GM18505 (cell line): ENCODE measurements at regions not wholly inside any gene's neighbourhood (a gene's known extent, or its start where the extent isn't known, plus 50 kb on each side); places are given as distances from the start of the nearest gene placed in this dataset.
"Not testable (repeated sequence)": the region's sequence is repeated elsewhere in the genome, so short reads cannot be mapped to it uniquely, and the experiment has no call there.

Experiments
- ATAC-seq: cut with Tn5 transposase; IDR thresholded peaks from one replicate; pipeline ENCODE4 v1.9.1; 2021; ENCODE audit not compliant: unreplicated experiment
- POLR2A ChIP-seq: IDR thresholded peaks from 4 replicates; pipeline ENCODE4 v1.6.1; 2011; ENCODE audit warnings: borderline replicate concordance; ENCODE audit not compliant: insufficient read depth, insufficient read length; ENCODE audit errors: extremely low read depth

DNA sequence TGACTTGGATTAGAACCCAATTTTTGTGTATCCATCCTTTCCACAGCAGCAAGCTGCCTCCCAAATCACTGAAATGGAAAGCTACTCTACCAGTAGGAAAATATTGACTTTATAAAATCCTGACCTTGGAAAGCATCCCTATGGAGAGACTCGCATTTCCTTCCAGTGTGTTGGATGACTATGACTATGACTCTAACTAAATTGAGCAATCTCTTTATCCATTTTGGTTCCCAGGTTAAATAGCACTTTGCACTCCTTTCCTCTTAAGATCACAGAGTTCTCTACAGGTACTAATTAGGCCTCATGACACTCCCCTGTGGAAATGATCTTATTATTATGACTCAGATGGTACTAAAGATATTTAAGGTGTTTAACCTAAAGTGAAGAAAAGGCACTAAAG, 431.8 kb downstream of the PPARGC1A start:
- no peak for ATAC-seq
- TF ChIP-seq POLR2A, result no peak

DNA sequence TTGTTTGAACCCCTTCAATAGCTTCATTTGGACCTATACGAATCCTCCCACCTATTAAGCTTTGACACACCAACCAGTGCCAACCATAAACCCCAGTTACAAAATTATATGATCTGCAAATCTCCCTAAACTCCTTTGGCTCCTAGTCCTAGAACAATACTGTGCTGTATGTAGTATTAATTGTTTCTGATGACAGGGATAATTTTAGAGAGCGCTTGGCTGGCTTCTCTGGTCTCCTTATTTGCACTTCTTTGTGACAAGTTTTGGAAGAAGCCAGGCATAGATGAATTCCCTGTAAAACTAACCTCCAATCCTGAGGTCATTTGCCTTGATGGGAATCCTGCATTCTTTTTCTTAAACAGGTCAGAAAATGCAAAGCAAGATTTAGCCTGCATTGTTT, 433.0 kb downstream of the PPARGC1A start:
- no peak for TF ChIP-seq POLR2A

DNA sequence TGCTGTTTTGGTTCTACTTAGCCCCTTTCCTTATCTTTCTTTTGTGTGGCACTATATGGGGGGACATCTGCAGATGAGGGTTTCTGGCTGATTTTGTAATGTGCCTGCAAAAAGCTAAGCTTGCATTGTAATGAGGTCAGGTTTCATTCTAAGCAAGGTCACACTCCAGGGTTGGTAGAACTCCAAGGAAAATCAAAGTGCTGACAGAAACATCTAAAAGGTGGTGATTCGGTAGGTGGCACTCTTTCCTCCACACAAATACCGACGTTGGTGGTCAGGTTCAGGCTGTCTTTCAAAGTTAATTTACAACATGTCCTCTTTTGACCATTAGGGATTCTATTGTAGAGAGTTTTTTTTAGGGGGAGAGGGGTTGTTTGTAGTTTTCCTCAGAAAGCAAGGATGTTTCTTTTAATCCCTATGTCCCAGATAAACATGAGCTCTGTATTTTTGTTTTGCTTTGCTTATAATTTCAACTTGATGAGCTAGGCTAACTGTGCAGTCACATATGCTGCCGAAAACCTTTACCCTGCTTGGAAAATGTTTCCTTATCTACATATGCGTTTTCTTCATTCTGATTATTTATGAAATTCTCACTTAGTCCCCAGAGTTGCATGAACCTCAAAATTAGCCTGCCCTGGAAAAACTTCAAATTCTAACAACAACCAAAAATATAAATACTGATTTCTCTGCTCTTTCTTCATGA, 434.2 kb downstream of the PPARGC1A start:
- no peak for TF ChIP-seq POLR2A
- ATAC-seq, result no peak

More for the DNA sequence above, 433.0 kb downstream of the PPARGC1A start:
- no peak for ATAC-seq

DNA sequence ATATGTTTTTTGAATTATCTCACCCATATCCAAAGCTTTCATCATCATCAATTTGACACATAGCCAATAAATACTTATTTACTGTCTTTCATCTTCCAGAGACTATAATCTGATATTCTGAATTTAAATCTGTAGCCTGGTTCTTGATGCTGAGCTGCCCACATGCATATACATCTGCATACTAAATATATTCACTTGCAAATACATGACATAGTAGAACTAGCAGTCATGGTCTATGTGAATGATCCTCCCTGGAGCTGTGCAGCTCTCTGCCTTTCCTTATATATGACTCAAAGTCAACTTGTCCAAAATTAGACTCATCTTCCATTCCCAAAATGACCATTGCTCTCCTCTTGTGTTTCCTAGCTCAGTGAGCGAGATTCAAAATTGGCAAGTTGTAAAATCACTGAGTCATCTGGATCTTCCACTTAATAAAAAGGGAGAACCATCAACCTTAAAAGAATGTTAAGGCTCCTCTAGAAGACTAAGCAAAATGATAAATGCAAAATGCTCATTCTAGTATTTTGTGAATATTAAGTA, 448.2 kb downstream of the PPARGC1A start:
- no peak for ATAC-seq
- TF ChIP-seq POLR2A, result no peak

- no peak for ATAC-seq
- TF ChIP-seq POLR2A, result no peak
Measured at GRCh38 chr4:23438764-23439163, 451.1 kb downstream of the PPARGC1A start.

DNA sequence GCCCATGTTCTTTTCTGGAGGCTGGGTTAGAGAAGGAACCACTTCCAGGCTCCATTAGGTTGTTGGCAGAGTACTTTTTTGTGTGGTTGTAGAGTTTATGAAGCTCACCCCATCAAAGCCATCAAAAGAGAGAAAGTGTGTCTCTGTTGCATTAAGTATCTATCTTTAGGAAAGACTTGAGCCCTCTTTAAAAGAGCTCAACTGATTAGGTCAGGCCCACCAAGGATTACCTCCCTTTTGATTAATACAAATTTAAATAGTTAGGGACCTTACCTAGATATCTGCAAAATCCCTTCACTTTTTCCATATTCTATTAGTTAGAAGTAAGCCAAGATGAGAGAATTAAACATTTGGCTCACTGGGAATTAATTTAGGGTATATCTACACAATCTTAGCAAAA, 460.4 kb downstream of the PPARGC1A start:
- no peak for TF ChIP-seq POLR2A
- ATAC-seq, result no peak

DNA sequence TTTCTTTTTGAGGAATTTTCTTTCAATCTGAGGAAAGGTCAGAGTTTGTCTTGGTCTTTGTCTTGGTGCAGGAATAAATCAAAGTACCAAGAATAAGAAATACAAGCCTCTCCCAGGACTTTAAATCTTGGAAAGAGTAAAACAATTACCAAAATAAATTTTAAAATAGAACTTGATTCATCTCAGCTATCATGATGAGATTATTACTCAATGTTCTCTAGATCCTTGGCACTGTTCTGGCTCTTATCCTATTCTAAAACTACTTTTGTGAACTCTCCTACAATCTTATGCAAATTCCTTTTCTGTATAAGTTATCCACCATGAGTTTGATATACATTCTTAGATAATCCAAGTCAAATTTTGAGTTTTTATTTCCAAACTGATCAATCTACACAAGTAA, 464.3 kb downstream of the PPARGC1A start:
- ATAC-seq, result no peak
- no peak for TF ChIP-seq POLR2A

- ATAC-seq, result no peak
Measured at GRCh38 chr4:23423540-23423939, 466.3 kb downstream of the PPARGC1A start.

DNA sequence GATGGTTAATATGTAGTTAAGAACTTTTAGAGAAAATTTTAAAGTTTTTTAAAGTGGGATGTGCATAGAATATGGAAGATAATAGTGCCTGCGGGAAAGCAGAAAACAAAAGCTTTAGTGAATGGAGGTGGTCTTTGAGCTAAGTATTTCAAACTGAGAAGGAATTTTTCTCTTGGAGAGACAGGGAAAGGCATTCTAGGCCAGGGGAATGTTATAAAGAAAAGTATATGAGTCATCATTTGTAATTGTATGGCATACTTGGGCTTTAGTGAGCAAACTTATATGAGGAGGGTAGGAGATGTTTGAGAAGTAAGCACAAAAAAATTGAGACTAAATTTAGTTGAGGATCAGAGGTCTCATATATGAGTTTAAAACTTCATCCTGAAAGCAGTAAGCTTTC, 467.0 kb downstream of the PPARGC1A start:
- ATAC-seq, result no peak
- TF ChIP-seq POLR2A, result no peak

More at GRCh38 chr4:23423540-23423939, 466.3 kb downstream of the PPARGC1A start:
- TF ChIP-seq POLR2A, result no peak

GRCh38 chr4:23413631-23414030, 476.2 kb downstream of the PPARGC1A start:
- TF ChIP-seq POLR2A, result no peak
- no peak for ATAC-seq

GRCh38 chr4:23412701-23413100, 477.1 kb downstream of the PPARGC1A start:
- ATAC-seq, result no peak
- TF ChIP-seq POLR2A, result no peak

GRCh38 chr4:23408913-23409312, 480.9 kb downstream of the PPARGC1A start:
- ATAC-seq, result not testable (repeated sequence)

DNA sequence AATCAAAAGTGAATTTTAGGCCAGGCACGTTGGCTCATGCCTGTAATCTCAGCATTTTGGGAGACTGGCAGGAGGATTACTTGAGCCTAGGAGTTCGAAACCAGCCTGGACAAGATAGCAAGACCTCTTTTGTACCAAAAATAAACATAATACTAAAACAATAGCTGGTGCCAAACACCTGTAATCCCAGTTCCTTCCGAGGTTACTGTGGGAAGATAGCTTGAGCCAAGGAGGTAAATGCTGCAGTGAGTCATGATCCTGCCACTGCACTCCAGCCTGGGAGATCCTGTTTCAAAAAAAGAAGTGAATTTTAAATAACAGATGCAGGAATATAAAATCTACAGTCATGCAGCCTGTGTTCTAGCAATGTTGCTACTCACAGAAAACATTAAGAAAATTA, 488.3 kb downstream of the PPARGC1A start:
- no peak for TF ChIP-seq POLR2A
- no peak for ATAC-seq

DNA sequence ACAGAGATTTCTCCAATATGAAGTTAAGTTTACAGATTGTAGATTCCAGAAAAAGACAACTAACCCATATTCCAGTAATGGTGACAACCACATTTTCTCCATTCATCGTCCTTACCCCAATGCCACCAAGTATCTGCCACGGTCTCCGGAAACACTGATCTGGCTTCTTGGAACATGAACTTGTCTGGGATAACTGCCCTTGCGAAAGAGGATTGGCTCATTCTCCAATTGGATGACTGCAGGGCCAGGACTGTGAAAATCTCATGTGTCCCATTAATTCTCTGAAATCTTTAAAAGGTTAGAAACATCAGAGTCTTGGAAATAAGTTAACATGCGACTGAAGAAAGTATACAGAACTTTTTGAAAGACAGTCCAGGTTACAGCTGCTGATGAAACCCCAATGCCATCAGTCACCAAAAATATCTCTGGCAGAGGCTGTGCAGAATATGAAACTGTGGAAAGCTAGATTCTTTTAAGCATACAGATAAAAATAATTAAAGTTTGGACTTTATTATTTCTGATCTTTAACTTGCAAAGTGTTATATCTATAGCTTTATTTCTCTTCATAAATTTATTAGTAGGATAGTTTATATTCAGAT, 496.9 kb downstream of the PPARGC1A start:
- no peak for ATAC-seq
- TF ChIP-seq POLR2A, result no peak
